K562 (cell line): ENCODE measurements at regions not wholly inside any gene's neighbourhood (a gene's known extent, or its start where the extent isn't known, plus 50 kb on each side); places are given as distances from the start of the nearest gene placed in this dataset.

Experiments used
- ATAC-seq: fragments of 200-7000 bp; cut with Tn5 transposase; 3 replicates; pipeline ENCODE4 v1.9.1; 2020; ENCODE audit warnings: moderate library complexity
- BruUV-seq: library from RNA; stranded (reverse); fragments of 400-500 nt; replicated peaks from 2 replicates; lab custom pipeline; 2021; lab: Mats Ljungman, UMichigan
- CTCF ChIA-PET: fragments of 300-600 bp; formaldehyde crosslinking; extraction: SDS; loops from one replicate; lab custom pipeline; 2021; ENCODE audit warnings: low intra/inter-chr PET ratio; lab: Yijun Ruan, JAX
- POLR2A ChIA-PET: fragments of 300-600, 350-650 bp; sonication (Branson Sonifier 250); formaldehyde crosslinking; extraction: SDS; loops from one replicate; lab custom pipeline; 2021; ENCODE audit warnings: antibody characterized with exemption, inconsistent platforms; lab: Yijun Ruan, JAX
- DNase-seq, 4 experiments: peaks; one replicate each; pipeline versions ENCODE4 v3.0.0 to v3.0.0-alpha.2; 2011 to 2018; ENCODE audit warnings: low spot score in 3 of 4, mixed read lengths in 3 of 4; ENCODE audit errors: extremely low read depth in 1 of 4
- FAIRE-seq: peaks from 2 replicates; lab custom pipeline; 2011; peaks lifted over from hg19 to GRCh38; lab: Jason Lieb, UNC
- H2AFZ ChIP-seq: 2 replicates; pipeline ENCODE4 v1.6.0; 2011; ENCODE audit warnings: low read depth, low read length, control low read depth, inconsistent platforms
- H3K27ac ChIP-seq: fragments of 200-600 bp; 3 replicates; pipeline ENCODE4 v1.8.0; 2011; ENCODE audit warnings: low read depth, mild to moderate bottlenecking, control low read depth, inconsistent platforms, low read length, moderate library complexity, mixed read lengths; ENCODE audit errors: extremely low read depth
- H3K27me3 ChIP-seq, 2 experiments: fragments of 300-600 bp in 1 of 2; 2 replicates in 1 of 2; 3 replicates in 1 of 2; pipeline versions ENCODE4 v1.6.0 to v1.8.0; 2011; ENCODE audit warnings: inconsistent platforms in 2 of 2, low read length in 2 of 2, mild to moderate bottlenecking in 1 of 2, mixed read lengths in 1 of 2, moderate library complexity in 1 of 2; ENCODE audit not compliant: control insufficient read depth in 2 of 2, insufficient read depth in 2 of 2
- H3K36me3 ChIP-seq: fragments of 300-600 bp; 3 replicates; pipeline ENCODE4 v1.8.0; 2011; ENCODE audit warnings: mild to moderate bottlenecking, low read length, inconsistent platforms; ENCODE audit not compliant: control insufficient read depth, insufficient read depth
- H3K4me1 ChIP-seq, 2 experiments: fragments of 200-600 bp in 1 of 2; replicated peaks in 1 of 2; 2 replicates in 1 of 2; 3 replicates in 1 of 2; pipeline versions ENCODE4 v1.5.1 to v1.8.0; 2011; ENCODE audit warnings: inconsistent platforms in 2 of 2, low read length in 2 of 2, mild to moderate bottlenecking in 1 of 2, mixed read lengths in 1 of 2, moderate library complexity in 1 of 2; ENCODE audit not compliant: control insufficient read depth in 2 of 2, insufficient read depth in 2 of 2
- H3K4me2 ChIP-seq: 2 replicates; pipeline ENCODE4 v1.6.1; 2011; ENCODE audit warnings: low read length, control low read depth, inconsistent platforms, mixed read lengths; ENCODE audit not compliant: insufficient read depth
- H3K4me3 ChIP-seq: fragments of 200-600 bp; sonication (generic), shearing (Covaris generic); 2 replicates; pipeline ENCODE4 v1.5.1; 2016; ENCODE audit warnings: control low read depth, inconsistent platforms
- H3K79me2 ChIP-seq: fragments of 200-600 bp; 3 replicates; pipeline ENCODE4 v1.8.0; 2011; ENCODE audit warnings: low read length, inconsistent platforms; ENCODE audit not compliant: control insufficient read depth, insufficient read depth
- H3K9ac ChIP-seq, 2 experiments: 2 replicates each; pipeline versions ENCODE4 v1.6.0 to v1.6.1; 2011; ENCODE audit warnings: low read depth in 2 of 2, low read length in 2 of 2, control low read depth in 1 of 2, inconsistent platforms in 1 of 2, mild to moderate bottlenecking in 1 of 2, mixed read lengths in 1 of 2; ENCODE audit not compliant: insufficient read depth in 1 of 2
- H3K9me1 ChIP-seq: one replicate; pipeline ENCODE4 v1.6.0; 2011; ENCODE audit warnings: inconsistent platforms, mild to moderate bottlenecking, low read length, moderate library complexity; ENCODE audit not compliant: control insufficient read depth, insufficient read depth
- H3K9me3 ChIP-seq: replicated peaks from 2 replicates; pipeline ENCODE4 v1.5.1; 2011; ENCODE audit warnings: low read depth, low read length, inconsistent platforms; ENCODE audit not compliant: control insufficient read depth, insufficient read depth
- H4K20me1 ChIP-seq: replicated peaks from 2 replicates; pipeline ENCODE4 v1.6.1; 2011; ENCODE audit warnings: low read length, inconsistent platforms, mixed read lengths; ENCODE audit not compliant: control insufficient read depth, insufficient read depth
- CXXC5 ChIP-seq: fragments of 250-450 bp; sonication (Bioruptor Pico); IDR thresholded peaks from 2 replicates; pipeline ENCODE4 v1.8.0; 2022; ENCODE audit warnings: inconsistent platforms, mild to moderate bottlenecking, moderate library complexity
- DMBX1 ChIP-seq: fragments of 250-450 bp; sonication (Bioruptor Pico); IDR thresholded peaks from 2 replicates; pipeline ENCODE4 v1.8.0; 2022; ENCODE audit warnings: inconsistent platforms, mild to moderate bottlenecking, moderate library complexity, borderline replicate concordance
- HNRNPLL ChIP-seq: fragments of 200-400 bp; formaldehyde crosslinking; IDR thresholded peaks from 2 replicates; pipeline ENCODE4 v1.6.1; 2017; ENCODE audit warnings: low read length, low read depth, mild to moderate bottlenecking; ENCODE audit not compliant: poor library complexity, severe bottlenecking
- JUNB ChIP-seq: fragments of 450-650 bp; formaldehyde crosslinking; conservative IDR thresholded peaks from 2 replicates; pipeline ENCODE4 v1.4.0; 2020; ENCODE audit warnings: mild to moderate bottlenecking
- SMAD3 ChIP-seq: fragments of 450-650 bp; formaldehyde crosslinking; conservative IDR thresholded peaks from 2 replicates; pipeline ENCODE4 v1.4.0; 2020; ENCODE audit warnings: mild to moderate bottlenecking
- TCF7L2 ChIP-seq: fragments of 150-350 bp; IDR thresholded peaks from 2 replicates; pipeline ENCODE4 v1.6.1; 2016; ENCODE audit warnings: low read depth, mild to moderate bottlenecking, low read length, moderate library complexity
- ZNF140 ChIP-seq: fragments of 250-450 bp; sonication (Bioruptor Pico); IDR thresholded peaks from 2 replicates; pipeline ENCODE4 v1.8.0; 2021; ENCODE audit warnings: moderate library complexity, mild to moderate bottlenecking, inconsistent platforms
- ZNF780A ChIP-seq: fragments of 250-450 bp; sonication (Bioruptor Pico); IDR thresholded peaks from 2 replicates; pipeline ENCODE4 v1.5.0; 2021; ENCODE audit warnings: mild to moderate bottlenecking
- WGBS: fragments of 100-300 bp; shearing (Covaris generic); methylation state at CpG from one replicate; pipeline ENCODE4 v1.1.6; 2016; ENCODE audit warnings: low coverage, mixed read lengths; ENCODE audit not compliant: insufficient coverage; ENCODE audit errors: missing lambda C conversion rate; 5-methylcytosine and 5-hydroxymethylcytosine counted together
- in situ Hi-C: fragments of 300-500 bp; cut with MboI; formaldehyde crosslinking; loops from 4 replicates; pipeline ENCODE4 v1.15.0; 2018; ENCODE audit warnings: inconsistent platforms, mixed read lengths
- intact Hi-C: fragments of 100-400 bp; cut with micrococcal nuclease; formaldehyde crosslinking; loops from 2 replicates; pipeline ENCODE4 v1.14.2; 2022
- TF ChIP-seq, protein P1 (sequence below): fragments of 450-650 bp; IDR thresholded peaks from one replicate; pipeline ENCODE4 v1.6.1; 2018; ENCODE audit warnings: mild to moderate bottlenecking, moderate library complexity; ENCODE audit not compliant: partially characterized antibody
- TF ChIP-seq, protein P2 (sequence below): fragments of 250-450 bp; sonication (Bioruptor Pico); IDR thresholded peaks from 2 replicates; pipeline ENCODE4 v1.8.0; 2021; ENCODE audit warnings: moderate library complexity, mild to moderate bottlenecking, inconsistent platforms

DNA sequence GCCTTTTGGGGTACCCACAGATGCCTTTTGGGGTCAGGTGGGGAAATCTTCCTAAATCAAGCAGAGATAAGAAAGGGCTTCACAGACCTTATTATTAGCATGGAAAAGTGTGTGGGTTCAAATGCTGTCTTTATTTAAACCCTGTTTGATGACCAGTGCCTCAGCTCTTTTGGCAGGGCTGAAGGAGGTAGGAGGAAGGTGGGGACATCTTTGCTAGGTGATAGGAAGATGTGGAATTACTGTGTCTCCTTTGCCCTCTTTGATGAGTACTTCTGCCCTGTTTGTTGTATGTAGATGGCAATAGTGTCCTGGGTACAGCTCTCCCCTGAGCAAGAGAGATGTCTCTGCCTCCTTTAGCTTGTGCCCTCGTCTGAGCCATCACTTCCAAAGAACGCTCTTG, 333.3 kb upstream of the ROPN1 start:
- FAIRE-seq (no peak), ATAC-seq (no peak), DNase-seq (no peak)
- no peak overlapping the region for H3K9ac ChIP-seq
- ChIA-PET POLR2A (no interaction called here), CTCF (no interaction called here)
- WGBS: 0% methylated on average over 2 of the region's 2 CpGs
- no peaks in the 10 kb centered on the region for H3K9me3 ChIP-seq
- no peak overlapping the region for H2AFZ ChIP-seq
- intact Hi-C loops: no loop called here
- in situ Hi-C loops: no loop called here
- no peaks in the 10 kb centered on the region for H4K20me1 ChIP-seq
- BruUV-seq: no TSS peak
- H3K27ac ChIP-seq: no peak overlapping the region
- H3K4me2 ChIP-seq: no peak overlapping the region
- H3K36me3 ChIP-seq: no peaks in the 10 kb centered on the region
- H3K4me1 ChIP-seq: no peaks in the 10 kb centered on the region
- no peaks in the 10 kb centered on the region for H3K27me3 ChIP-seq
- H3K79me2 ChIP-seq: no peaks in the 10 kb centered on the region
- no peaks in the 10 kb centered on the region for H3K9me1 ChIP-seq
- TF ChIP-seq, protein P1, sequence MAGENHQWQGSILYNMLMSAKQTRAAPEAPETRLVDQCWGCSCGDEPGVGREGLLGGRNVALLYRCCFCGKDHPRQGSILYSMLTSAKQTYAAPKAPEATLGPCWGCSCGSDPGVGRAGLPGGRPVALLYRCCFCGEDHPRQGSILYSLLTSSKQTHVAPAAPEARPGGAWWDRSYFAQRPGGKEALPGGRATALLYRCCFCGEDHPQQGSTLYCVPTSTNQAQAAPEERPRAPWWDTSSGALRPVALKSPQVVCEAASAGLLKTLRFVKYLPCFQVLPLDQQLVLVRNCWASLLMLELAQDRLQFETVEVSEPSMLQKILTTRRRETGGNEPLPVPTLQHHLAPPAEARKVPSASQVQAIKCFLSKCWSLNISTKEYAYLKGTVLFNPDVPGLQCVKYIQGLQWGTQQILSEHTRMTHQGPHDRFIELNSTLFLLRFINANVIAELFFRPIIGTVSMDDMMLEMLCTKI: no peak
- no peak overlapping the region for H3K4me3 ChIP-seq

DNA sequence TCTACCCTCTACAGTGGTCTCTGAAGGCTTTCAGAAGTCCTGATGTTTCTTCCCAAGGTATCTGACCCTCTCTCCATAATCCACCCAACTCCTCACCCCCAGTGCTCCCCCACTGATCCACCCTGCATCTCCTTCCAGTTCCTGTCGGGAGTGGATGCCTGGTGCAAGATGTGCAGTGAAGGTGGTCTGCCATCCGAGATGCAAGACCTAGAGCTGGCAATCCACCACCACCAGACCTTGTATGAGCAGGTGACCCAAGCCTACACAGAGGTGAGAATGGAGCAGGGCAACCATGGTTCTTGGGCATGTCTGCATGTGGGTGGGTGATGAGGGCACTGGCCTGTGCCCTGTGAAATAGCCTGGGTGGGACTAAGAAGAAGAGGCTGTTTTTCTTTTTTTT, 337.8 kb upstream of the ROPN1 start:
- H4K20me1 ChIP-seq: no peaks in the 10 kb centered on the region
- no peaks in the 10 kb centered on the region for H3K9me1 ChIP-seq
- ChIA-PET POLR2A (no interaction called here), CTCF (no interaction called here)
- H3K36me3 ChIP-seq: no peaks in the 10 kb centered on the region
- ATAC-seq: no peak
- H3K4me3 ChIP-seq: no peak overlapping the region
- H3K9ac ChIP-seq: no peak overlapping the region
- WGBS: 0% methylated on average over 2 of the region's 2 CpGs
- no peaks in the 10 kb centered on the region for H3K9me3 ChIP-seq
- in situ Hi-C loops (no loop called here), intact Hi-C loops (no loop called here)
- no peaks in the 10 kb centered on the region for H3K79me2 ChIP-seq
- H2AFZ ChIP-seq: no peak overlapping the region
- H3K4me2 ChIP-seq: no peak overlapping the region
- H3K4me1 ChIP-seq: no peaks in the 10 kb centered on the region
- no TSS peak for BruUV-seq
- FAIRE-seq: no peak
- H3K27me3 ChIP-seq: peaks cover 3 to 8% of the 10 kb centered on the region in 2 experiments; a peak in 2 of 5 replicates
- H3K27ac ChIP-seq: no peak overlapping the region
- DNase-seq: no peak
- TF ChIP-seq ZNF780A (CRISPR knock-in tag) (no peak), ZNF140 (CRISPR knock-in tag) (no peak), HNRNPLL (no peak), DMBX1 (CRISPR knock-in tag) (no peak), JUNB (CRISPR knock-in tag) (no peak), SMAD3 (CRISPR knock-in tag) (no peak), CXXC5 (CRISPR knock-in tag) (no peak), TCF7L2 (no peak)
- TF ChIP-seq, protein P2, sequence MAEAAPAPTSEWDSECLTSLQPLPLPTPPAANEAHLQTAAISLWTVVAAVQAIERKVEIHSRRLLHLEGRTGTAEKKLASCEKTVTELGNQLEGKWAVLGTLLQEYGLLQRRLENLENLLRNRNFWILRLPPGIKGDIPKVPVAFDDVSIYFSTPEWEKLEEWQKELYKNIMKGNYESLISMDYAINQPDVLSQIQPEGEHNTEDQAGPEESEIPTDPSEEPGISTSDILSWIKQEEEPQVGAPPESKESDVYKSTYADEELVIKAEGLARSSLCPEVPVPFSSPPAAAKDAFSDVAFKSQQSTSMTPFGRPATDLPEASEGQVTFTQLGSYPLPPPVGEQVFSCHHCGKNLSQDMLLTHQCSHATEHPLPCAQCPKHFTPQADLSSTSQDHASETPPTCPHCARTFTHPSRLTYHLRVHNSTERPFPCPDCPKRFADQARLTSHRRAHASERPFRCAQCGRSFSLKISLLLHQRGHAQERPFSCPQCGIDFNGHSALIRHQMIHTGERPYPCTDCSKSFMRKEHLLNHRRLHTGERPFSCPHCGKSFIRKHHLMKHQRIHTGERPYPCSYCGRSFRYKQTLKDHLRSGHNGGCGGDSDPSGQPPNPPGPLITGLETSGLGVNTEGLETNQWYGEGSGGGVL (CRISPR knock-in tag): no peak
